ENCODE measurements at regions not wholly inside any gene's neighbourhood (a gene's known extent, or its start where the extent isn't known, plus 50 kb on each side); places are given as distances from the start of the nearest gene placed in this dataset.

GRCh38 chr14:105931808-105932483, 405.6 kb downstream of the TMEM121 start:
- no peak for TF ChIP-seq POLR2AphosphoS5 (IDR thresholded peaks at IDR 0.05; ENCODE audit: low read depth, low read length)
- no peak for TF ChIP-seq USF2 (IDR thresholded peaks at IDR 0.05; ENCODE audit: low read length)
- TF ChIP-seq ATF3 (IDR thresholded peaks at IDR 0.05; ENCODE audit: insufficient read depth, low read depth, low read length), result no peak
- TF ChIP-seq SIRT6 (IDR thresholded peaks at IDR 0.05; ENCODE audit: low read length), result no peak
- TF ChIP-seq EGR1 (IDR thresholded peaks at IDR 0.05; ENCODE audit: borderline replicate concordance, low read depth, low read length), result no peak
- TF ChIP-seq CEBPB (IDR thresholded peaks at IDR 0.05; ENCODE audit: low read depth, low read length), result no peak
- TF ChIP-seq CBX5 (IDR thresholded peaks at IDR 0.05; ENCODE audit: low read depth, low read length), result no peak
- no peak for TF ChIP-seq SIN3A (conservative IDR thresholded peaks at IDR 0.05 in 1 of 2, IDR thresholded peaks at IDR 0.05 in 1 of 2; ENCODE audit: low read depth in 1 of 2, low read length in 2 of 2)

All from H1 (cell line).